K562 (cell line): ENCODE measurements at regions not wholly inside any gene's neighbourhood (a gene's known extent, or its start where the extent isn't known, plus 50 kb on each side); places are given as distances from the start of the nearest gene placed in this dataset.

Source experiments
- ATAC-seq: fragments of 200-7000 bp; cut with Tn5 transposase; 3 replicates; pipeline ENCODE4 v1.9.1; 2020; ENCODE audit warnings: moderate library complexity
- BruUV-seq: library from RNA; stranded (reverse); fragments of 400-500 nt; replicated peaks from 2 replicates; lab custom pipeline; 2021; lab: Mats Ljungman, UMichigan
- CTCF ChIA-PET: fragments of 300-600 bp; formaldehyde crosslinking; extraction: SDS; loops from one replicate; lab custom pipeline; 2021; ENCODE audit warnings: low intra/inter-chr PET ratio; lab: Yijun Ruan, JAX
- POLR2A ChIA-PET: fragments of 300-600, 350-650 bp; sonication (Branson Sonifier 250); formaldehyde crosslinking; extraction: SDS; loops from one replicate; lab custom pipeline; 2021; ENCODE audit warnings: antibody characterized with exemption, inconsistent platforms; lab: Yijun Ruan, JAX
- DNase-seq, 4 experiments: peaks; one replicate each; pipeline versions ENCODE4 v3.0.0 to v3.0.0-alpha.2; 2011 to 2018; ENCODE audit warnings: low spot score in 3 of 4, mixed read lengths in 3 of 4; ENCODE audit errors: extremely low read depth in 1 of 4
- FAIRE-seq: peaks from 2 replicates; lab custom pipeline; 2011; peaks lifted over from hg19 to GRCh38; lab: Jason Lieb, UNC
- H2AFZ ChIP-seq: 2 replicates; pipeline ENCODE4 v1.6.0; 2011; ENCODE audit warnings: low read depth, low read length, control low read depth, inconsistent platforms
- H3K27ac ChIP-seq: fragments of 200-600 bp; 3 replicates; pipeline ENCODE4 v1.8.0; 2011; ENCODE audit warnings: low read depth, mild to moderate bottlenecking, control low read depth, inconsistent platforms, low read length, moderate library complexity, mixed read lengths; ENCODE audit errors: extremely low read depth
- H3K27me3 ChIP-seq, 2 experiments: fragments of 300-600 bp in 1 of 2; 2 replicates in 1 of 2; 3 replicates in 1 of 2; pipeline versions ENCODE4 v1.6.0 to v1.8.0; 2011; ENCODE audit warnings: inconsistent platforms in 2 of 2, low read length in 2 of 2, mild to moderate bottlenecking in 1 of 2, mixed read lengths in 1 of 2, moderate library complexity in 1 of 2; ENCODE audit not compliant: control insufficient read depth in 2 of 2, insufficient read depth in 2 of 2
- H3K36me3 ChIP-seq: fragments of 300-600 bp; 3 replicates; pipeline ENCODE4 v1.8.0; 2011; ENCODE audit warnings: mild to moderate bottlenecking, low read length, inconsistent platforms; ENCODE audit not compliant: control insufficient read depth, insufficient read depth
- H3K4me1 ChIP-seq, 2 experiments: fragments of 200-600 bp in 1 of 2; replicated peaks in 1 of 2; 2 replicates in 1 of 2; 3 replicates in 1 of 2; pipeline versions ENCODE4 v1.5.1 to v1.8.0; 2011; ENCODE audit warnings: inconsistent platforms in 2 of 2, low read length in 2 of 2, mild to moderate bottlenecking in 1 of 2, mixed read lengths in 1 of 2, moderate library complexity in 1 of 2; ENCODE audit not compliant: control insufficient read depth in 2 of 2, insufficient read depth in 2 of 2
- H3K4me2 ChIP-seq: 2 replicates; pipeline ENCODE4 v1.6.1; 2011; ENCODE audit warnings: low read length, control low read depth, inconsistent platforms, mixed read lengths; ENCODE audit not compliant: insufficient read depth
- H3K4me3 ChIP-seq: fragments of 200-600 bp; sonication (generic), shearing (Covaris generic); 2 replicates; pipeline ENCODE4 v1.5.1; 2016; ENCODE audit warnings: control low read depth, inconsistent platforms
- H3K79me2 ChIP-seq: fragments of 200-600 bp; 3 replicates; pipeline ENCODE4 v1.8.0; 2011; ENCODE audit warnings: low read length, inconsistent platforms; ENCODE audit not compliant: control insufficient read depth, insufficient read depth
- H3K9ac ChIP-seq, 2 experiments: 2 replicates each; pipeline versions ENCODE4 v1.6.0 to v1.6.1; 2011; ENCODE audit warnings: low read depth in 2 of 2, low read length in 2 of 2, control low read depth in 1 of 2, inconsistent platforms in 1 of 2, mild to moderate bottlenecking in 1 of 2, mixed read lengths in 1 of 2; ENCODE audit not compliant: insufficient read depth in 1 of 2
- H3K9me1 ChIP-seq: one replicate; pipeline ENCODE4 v1.6.0; 2011; ENCODE audit warnings: inconsistent platforms, mild to moderate bottlenecking, low read length, moderate library complexity; ENCODE audit not compliant: control insufficient read depth, insufficient read depth
- H3K9me3 ChIP-seq: replicated peaks from 2 replicates; pipeline ENCODE4 v1.5.1; 2011; ENCODE audit warnings: low read depth, low read length, inconsistent platforms; ENCODE audit not compliant: control insufficient read depth, insufficient read depth
- H4K20me1 ChIP-seq: replicated peaks from 2 replicates; pipeline ENCODE4 v1.6.1; 2011; ENCODE audit warnings: low read length, inconsistent platforms, mixed read lengths; ENCODE audit not compliant: control insufficient read depth, insufficient read depth
- BACH1 ChIP-seq: fragments of 200-800 bp; sonication (Bioruptor generic); IDR thresholded peaks from 2 replicates; pipeline ENCODE4 v1.6.1; 2016; ENCODE audit warnings: missing genetic modification characterization, missing compliant biosample characterization
- HSF4 ChIP-seq: fragments of 250-450 bp; sonication (Bioruptor Pico); IDR thresholded peaks from 2 replicates; pipeline ENCODE4 v2.1.2; 2022; ENCODE audit warnings: mild to moderate bottlenecking, moderate library complexity, borderline replicate concordance
- JUND ChIP-seq, 2 experiments: IDR thresholded peaks; 2 replicates in 1 of 2; 3 replicates in 1 of 2; pipeline ENCODE4 v1.6.1; 2011; ENCODE audit warnings: borderline replicate concordance in 2 of 2, low read depth in 2 of 2, low read length in 2 of 2, improper control_type of control experiment in 1 of 2, missing biosample characterization in 1 of 2, missing genetic modification characterization in 1 of 2, missing genetic modification reagents in 1 of 2
- MIER1 ChIP-seq: fragments of 450-650 bp; IDR thresholded peaks from 2 replicates; pipeline ENCODE4 v1.6.1; 2016; ENCODE audit warnings: antibody characterized with exemption, mild to moderate bottlenecking, low read depth
- MTA2 ChIP-seq: fragments of 450-650 bp; IDR thresholded peaks from 2 replicates; pipeline ENCODE4 v1.6.1; 2016; ENCODE audit warnings: low read depth
- NFE2 ChIP-seq: IDR thresholded peaks from 2 replicates; pipeline ENCODE4 v1.6.1; 2014; ENCODE audit warnings: antibody characterized with exemption, low read depth
- PCBP1 ChIP-seq: fragments of 200-400 bp; formaldehyde crosslinking; IDR thresholded peaks from 2 replicates; pipeline ENCODE4 v1.6.1; 2018; ENCODE audit warnings: mild to moderate bottlenecking, low read depth, low read length; ENCODE audit not compliant: poor library complexity, severe bottlenecking
- PHF20 ChIP-seq: fragments of 450-650 bp; IDR thresholded peaks from 2 replicates; pipeline ENCODE4 v1.6.1; 2018; ENCODE audit not compliant: partially characterized antibody
- SAFB ChIP-seq: fragments of 200-400 bp; formaldehyde crosslinking; IDR thresholded peaks from 2 replicates; pipeline ENCODE4 v1.6.1; 2017; ENCODE audit warnings: low read depth, low read length, borderline replicate concordance
- SIRT6 ChIP-seq: IDR thresholded peaks from one replicate; pipeline ENCODE4 v1.6.1; 2012; ENCODE audit warnings: low read depth, mild to moderate bottlenecking, control low read depth, inconsistent platforms, low read length, moderate library complexity
- SOX6 ChIP-seq: fragments of 450-650 bp; IDR thresholded peaks from 2 replicates; pipeline ENCODE4 v1.6.1; 2014; ENCODE audit warnings: mild to moderate bottlenecking
- ZKSCAN3 ChIP-seq: fragments of 250-450 bp; sonication (Bioruptor Pico); IDR thresholded peaks from 2 replicates; pipeline ENCODE4 v1.4.0; 2020
- ZNF165 ChIP-seq: fragments of 250-450 bp; sonication (Bioruptor Pico); IDR thresholded peaks from 2 replicates; pipeline ENCODE4 v1.4.0; 2020; ENCODE audit warnings: borderline replicate concordance
- ZNF511 ChIP-seq: sonication (generic); formaldehyde crosslinking; IDR thresholded peaks from 2 replicates; pipeline ENCODE4 v1.8.0; 2022; ENCODE audit warnings: mild to moderate bottlenecking, missing genetic modification reagents
- WGBS: fragments of 100-300 bp; shearing (Covaris generic); methylation state at CpG from one replicate; pipeline ENCODE4 v1.1.6; 2016; ENCODE audit warnings: low coverage, mixed read lengths; ENCODE audit not compliant: insufficient coverage; ENCODE audit errors: missing lambda C conversion rate; 5-methylcytosine and 5-hydroxymethylcytosine counted together
- in situ Hi-C: fragments of 300-500 bp; cut with MboI; formaldehyde crosslinking; loops from 4 replicates; pipeline ENCODE4 v1.15.0; 2018; ENCODE audit warnings: inconsistent platforms, mixed read lengths
- intact Hi-C: fragments of 100-400 bp; cut with micrococcal nuclease; formaldehyde crosslinking; loops from 2 replicates; pipeline ENCODE4 v1.14.2; 2022
- TF ChIP-seq, protein P1 (sequence below): fragments of 200-800 bp; sonication (Bioruptor generic); IDR thresholded peaks from 2 replicates; pipeline ENCODE4 v1.6.1; 2017; ENCODE audit warnings: missing genetic modification characterization, missing compliant biosample characterization

- no peak overlapping the region for H2AFZ ChIP-seq
- 0% methylated on average over 3 of the region's 3 CpGs for WGBS
- H3K9ac ChIP-seq, result no peak overlapping the region
- no peak overlapping the region for H3K27ac ChIP-seq
- H3K27me3 ChIP-seq, result no peaks in the 10 kb centered on the region; a peak in 1 of 5 replicates
- CTCF ChIA-PET, result no interaction called here
- no peaks in the 10 kb centered on the region for H3K9me3 ChIP-seq
- no peaks in the 10 kb centered on the region for H3K9me1 ChIP-seq
- no peaks in the 10 kb centered on the region for H4K20me1 ChIP-seq
- H3K79me2 ChIP-seq, result no peaks in the 10 kb centered on the region
- BruUV-seq, result no TSS peak
- POLR2A ChIA-PET, result no interaction called here
- no peak overlapping the region for H3K4me3 ChIP-seq
- H3K36me3 ChIP-seq, result no peaks in the 10 kb centered on the region
- no peaks in the 10 kb centered on the region for H3K4me1 ChIP-seq
- intact Hi-C loops (no loop called here), in situ Hi-C loops (no loop called here)
- FAIRE-seq, result no peak
- no peak for DNase-seq
- H3K4me2 ChIP-seq, result no peak overlapping the region
- ATAC-seq, result no peak
- TF ChIP-seq MIER1 (no peak), MTA2 (no peak), JUND (IDR thresholded peaks at IDR 0.05; ENCODE audit: borderline replicate concordance, low read depth, low read length) (no peak), JUND (tag; IDR thresholded peaks at IDR 0.05; ENCODE audit: borderline replicate concordance, low read depth, low read length) (no peak), HSF4 (no peak), PHF20 (no peak), ZNF511 (CRISPR knock-in tag) (no peak), ZKSCAN3 (CRISPR knock-in tag) (no peak), ZNF165 (CRISPR knock-in tag) (no peak), SIRT6 (no peak), SOX6 (no peak), SAFB (no peak), BACH1 (tag) (no peak), NFE2 (no peak), PCBP1 (no peak)
- TF ChIP-seq, protein P1, sequence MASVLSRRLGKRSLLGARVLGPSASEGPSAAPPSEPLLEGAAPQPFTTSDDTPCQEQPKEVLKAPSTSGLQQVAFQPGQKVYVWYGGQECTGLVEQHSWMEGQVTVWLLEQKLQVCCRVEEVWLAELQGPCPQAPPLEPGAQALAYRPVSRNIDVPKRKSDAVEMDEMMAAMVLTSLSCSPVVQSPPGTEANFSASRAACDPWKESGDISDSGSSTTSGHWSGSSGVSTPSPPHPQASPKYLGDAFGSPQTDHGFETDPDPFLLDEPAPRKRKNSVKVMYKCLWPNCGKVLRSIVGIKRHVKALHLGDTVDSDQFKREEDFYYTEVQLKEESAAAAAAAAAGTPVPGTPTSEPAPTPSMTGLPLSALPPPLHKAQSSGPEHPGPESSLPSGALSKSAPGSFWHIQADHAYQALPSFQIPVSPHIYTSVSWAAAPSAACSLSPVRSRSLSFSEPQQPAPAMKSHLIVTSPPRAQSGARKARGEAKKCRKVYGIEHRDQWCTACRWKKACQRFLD (CRISPR knock-in tag), result no peak
Observed at GRCh38 chr15:92538115-92538514, 117.5 kb downstream of the FAM174B start.
